Sigmoid colon (tissue), 4 donors: ENCODE measurements at regions not wholly inside any gene's neighbourhood (a gene's known extent, or its start where the extent isn't known, plus 50 kb on each side); places are given as distances from the start of the nearest gene placed in this dataset.

Source experiments
- EP300 ChIP-seq, 4 donors: sonication (generic); formaldehyde crosslinking; IDR thresholded peaks; one replicate each; pipeline ENCODE4 v1.6.1; 2017; ENCODE audit warnings: antibody characterized with exemption in 4 of 4
- POLR2A ChIP-seq, 2 donors: fragments of 450-650 bp; IDR thresholded peaks; one replicate each; pipeline ENCODE4 v1.6.1; 2016; ENCODE audit warnings: antibody characterized with exemption in 2 of 2, mild to moderate bottlenecking in 2 of 2, moderate library complexity in 2 of 2
- TF ChIP-seq, protein P1 (sequence below), 4 experiments: fragments of 450-650 bp in 3 of 4; fragments of 200-600 bp in 1 of 4; IDR thresholded peaks; one replicate each; pipeline ENCODE4 v1.5.1; 2016 to 2019; ENCODE audit warnings: antibody characterized with exemption in 4 of 4, mild to moderate bottlenecking in 3 of 4, moderate library complexity in 2 of 4

DNA sequence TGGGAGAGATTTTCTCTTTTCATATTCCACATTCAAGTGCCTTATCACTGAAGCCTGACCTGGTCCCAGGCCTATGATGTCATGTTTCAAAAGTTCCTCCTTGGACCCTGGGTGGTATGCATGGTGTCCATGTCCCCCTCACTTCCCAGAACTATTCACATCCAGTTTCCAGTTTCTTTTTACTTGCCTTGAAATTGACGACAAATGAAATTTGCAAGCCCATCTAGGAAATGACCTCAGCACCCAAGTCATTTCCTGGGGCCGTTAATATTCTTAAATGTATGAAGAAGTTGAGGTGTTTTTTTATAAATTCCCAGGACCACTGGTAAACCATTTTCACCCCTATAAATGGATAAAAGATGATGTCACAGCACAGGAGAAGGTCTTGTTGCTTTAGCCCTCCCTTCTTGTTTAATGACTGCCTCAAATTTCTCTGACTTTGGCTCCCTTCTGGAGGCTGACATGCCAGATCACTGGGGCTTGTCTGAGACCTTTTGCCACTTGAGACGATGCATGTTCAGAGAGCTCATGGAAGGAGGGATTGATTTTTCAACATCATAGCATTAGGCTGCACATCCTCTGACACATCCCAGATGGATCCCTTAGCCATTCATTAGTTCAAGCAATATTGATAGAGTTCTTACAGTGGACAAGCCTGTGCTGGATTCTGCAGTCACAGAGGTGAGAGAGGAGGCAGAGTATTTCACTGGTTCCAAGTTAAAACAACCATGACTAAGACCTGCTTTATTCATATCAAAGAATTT is 221.3 kb downstream of the PLPP3 start:
- TF ChIP-seq, protein P1, sequence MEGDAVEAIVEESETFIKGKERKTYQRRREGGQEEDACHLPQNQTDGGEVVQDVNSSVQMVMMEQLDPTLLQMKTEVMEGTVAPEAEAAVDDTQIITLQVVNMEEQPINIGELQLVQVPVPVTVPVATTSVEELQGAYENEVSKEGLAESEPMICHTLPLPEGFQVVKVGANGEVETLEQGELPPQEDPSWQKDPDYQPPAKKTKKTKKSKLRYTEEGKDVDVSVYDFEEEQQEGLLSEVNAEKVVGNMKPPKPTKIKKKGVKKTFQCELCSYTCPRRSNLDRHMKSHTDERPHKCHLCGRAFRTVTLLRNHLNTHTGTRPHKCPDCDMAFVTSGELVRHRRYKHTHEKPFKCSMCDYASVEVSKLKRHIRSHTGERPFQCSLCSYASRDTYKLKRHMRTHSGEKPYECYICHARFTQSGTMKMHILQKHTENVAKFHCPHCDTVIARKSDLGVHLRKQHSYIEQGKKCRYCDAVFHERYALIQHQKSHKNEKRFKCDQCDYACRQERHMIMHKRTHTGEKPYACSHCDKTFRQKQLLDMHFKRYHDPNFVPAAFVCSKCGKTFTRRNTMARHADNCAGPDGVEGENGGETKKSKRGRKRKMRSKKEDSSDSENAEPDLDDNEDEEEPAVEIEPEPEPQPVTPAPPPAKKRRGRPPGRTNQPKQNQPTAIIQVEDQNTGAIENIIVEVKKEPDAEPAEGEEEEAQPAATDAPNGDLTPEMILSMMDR (IDR thresholded peaks at IDR 0.05): no peak
- TF ChIP-seq POLR2A (IDR thresholded peaks at IDR 0.05) (no peak), EP300 (IDR thresholded peaks at IDR 0.05) (no peak)
